HG03565 (cell line): ENCODE measurements at regions not wholly inside any gene's neighbourhood (a gene's known extent, or its start where the extent isn't known, plus 50 kb on each side); places are given as distances from the start of the nearest gene placed in this dataset.
"Not testable (repeated sequence)": the region's sequence is repeated elsewhere in the genome, so short reads cannot be mapped to it uniquely, and the experiment has no call there.

Experiments used
- ATAC-seq: cut with Tn5 transposase; IDR thresholded peaks from one replicate; pipeline ENCODE4 v1.9.1; 2021; ENCODE audit warnings: mild to moderate bottlenecking, moderate library complexity; ENCODE audit not compliant: unreplicated experiment

GRCh38 chr3:177249203-177249602, 51.9 kb upstream of the TBL1XR1 start:
- ATAC-seq, result no peak

DNA sequence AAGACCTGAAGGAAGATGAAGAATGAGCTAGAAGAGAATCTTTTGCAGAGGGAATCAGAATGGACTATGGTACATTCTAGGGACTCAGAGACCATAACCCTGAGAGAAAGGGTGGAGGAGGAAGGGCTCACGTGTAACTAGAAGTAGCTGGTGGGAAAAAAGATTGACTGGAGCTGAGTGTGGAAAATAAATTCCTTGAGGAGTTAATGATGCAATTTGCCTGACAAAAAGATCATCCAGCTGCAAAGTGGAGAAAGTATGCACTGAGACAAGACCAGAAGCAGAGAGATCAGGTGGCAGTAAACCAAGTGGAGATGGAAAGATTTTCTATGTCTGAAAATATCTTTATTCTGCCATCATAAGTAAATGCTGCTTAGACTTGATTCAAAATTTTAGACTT, 52.9 kb upstream of the TBL1XR1 start:
- ATAC-seq, result no peak

DNA sequence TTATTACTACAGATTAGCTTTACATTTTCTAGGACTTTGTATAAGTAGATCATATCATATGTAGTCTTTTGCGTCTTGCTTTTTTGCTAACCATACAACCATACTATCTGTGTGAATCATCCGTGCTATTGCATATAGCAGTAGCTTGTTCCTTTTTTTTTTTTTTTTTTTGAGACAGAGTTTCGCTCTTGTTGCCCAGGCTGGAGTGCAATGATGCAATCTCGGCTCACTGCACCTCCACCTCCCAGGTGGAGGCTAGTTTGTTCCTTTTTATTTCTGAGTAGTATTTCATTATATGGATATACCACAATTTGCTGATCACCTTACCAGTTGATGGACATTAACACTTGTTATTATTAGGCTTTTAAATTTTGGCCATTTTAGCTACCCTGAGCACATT, 54.5 kb upstream of the TBL1XR1 start:
- no peak for ATAC-seq

- ATAC-seq, result no peak
Observed at GRCh38 chr3:177257006-177257405, 59.7 kb upstream of the TBL1XR1 start.

GRCh38 chr3:177257625-177258024, 60.3 kb upstream of the TBL1XR1 start:
- ATAC-seq, result no peak

GRCh38 chr3:177262396-177262795, 65.1 kb upstream of the TBL1XR1 start:
- ATAC-seq, result no peak

DNA sequence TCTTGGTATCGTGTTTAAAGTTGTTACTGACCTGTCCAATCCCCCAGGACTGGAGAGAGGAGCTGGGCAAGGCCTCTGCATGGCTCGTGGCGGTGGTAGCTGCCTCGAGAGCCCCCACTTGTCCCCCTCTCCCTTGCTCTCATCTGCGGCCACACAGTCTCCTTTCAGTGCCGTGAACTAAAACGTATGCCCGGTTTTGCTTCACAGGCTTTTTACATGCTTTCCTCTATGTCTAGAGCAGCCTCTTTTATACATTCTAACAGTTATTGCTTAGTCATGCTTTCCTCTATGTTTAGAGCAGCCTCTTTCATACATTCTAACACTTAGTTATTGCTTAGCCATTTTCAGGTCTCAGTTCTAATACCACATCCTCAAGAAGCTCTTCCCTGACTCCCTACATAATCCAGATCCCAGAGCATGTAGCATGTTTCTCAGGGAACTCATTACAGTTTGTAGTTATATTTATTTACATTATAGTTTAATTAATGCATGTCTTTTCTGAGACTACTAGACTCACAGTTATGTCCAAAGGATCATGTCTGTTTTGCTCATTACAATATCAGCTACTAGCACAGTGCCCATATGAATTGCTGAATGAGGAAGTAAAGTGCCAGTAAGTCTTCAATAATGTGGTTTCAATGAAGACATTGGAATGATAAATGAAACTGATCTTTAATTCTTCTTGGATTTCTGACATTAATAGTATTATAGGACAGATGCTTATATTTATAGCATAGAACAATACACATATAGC, 66.5 kb upstream of the TBL1XR1 start:
- no peak for ATAC-seq

DNA sequence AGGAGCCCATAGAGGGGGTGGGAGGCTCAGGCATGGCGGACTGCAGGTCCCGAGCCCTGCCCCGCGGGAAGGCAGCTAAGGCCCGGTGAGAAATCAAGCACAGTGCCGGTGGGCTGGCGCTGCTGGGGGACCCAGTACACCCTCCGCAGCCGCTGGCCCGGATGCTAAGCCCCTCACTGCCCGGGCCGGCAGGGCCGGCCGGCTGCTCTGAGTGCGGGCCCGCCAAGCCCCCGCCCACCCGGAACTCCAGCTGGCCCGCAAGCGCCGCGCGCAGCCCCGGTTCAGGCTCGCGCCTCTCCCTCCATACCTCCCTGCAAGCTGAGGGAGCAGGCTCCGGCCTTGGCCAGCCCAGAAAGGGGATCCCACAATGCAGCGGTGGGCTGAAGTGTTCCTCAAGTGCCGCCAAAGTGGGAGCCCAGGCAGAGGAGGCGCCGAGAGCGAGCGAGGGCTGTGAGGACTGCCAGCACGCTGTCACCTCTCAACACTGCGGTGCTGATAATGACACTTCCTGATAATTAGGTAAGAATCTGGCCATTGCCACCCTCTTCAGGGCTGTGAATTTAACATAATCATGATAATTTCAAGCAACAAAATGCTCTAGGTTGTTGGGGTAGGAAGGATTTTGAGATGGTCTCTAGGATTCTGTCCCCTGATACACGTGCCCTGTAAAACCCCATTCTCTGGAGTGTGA, 74.7 kb upstream of the TBL1XR1 start:
- not testable (repeated sequence) for ATAC-seq

DNA sequence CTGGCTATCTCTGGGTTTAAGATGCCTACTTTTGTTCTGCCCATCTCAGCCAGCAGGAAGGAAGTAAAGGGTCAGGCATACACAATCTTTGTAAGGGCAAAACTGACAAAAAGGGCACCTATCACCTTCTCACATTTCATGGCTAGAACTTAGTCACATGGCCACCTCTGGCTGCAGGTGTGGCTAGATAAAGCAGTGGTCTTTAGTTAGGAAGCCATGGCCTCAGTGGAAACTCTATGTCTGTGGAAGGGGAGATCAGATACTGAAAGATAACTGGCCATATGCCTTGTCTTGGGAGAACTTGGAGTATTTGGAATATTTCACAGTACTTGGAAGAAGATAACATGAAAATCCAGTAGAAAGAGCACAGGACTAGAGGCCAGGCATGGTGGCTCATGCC, 80.7 kb upstream of the TBL1XR1 start:
- ATAC-seq, result no peak

GRCh38 chr3:177279118-177279815, 82.0 kb upstream of the TBL1XR1 start:
- ATAC-seq, result no peak

DNA sequence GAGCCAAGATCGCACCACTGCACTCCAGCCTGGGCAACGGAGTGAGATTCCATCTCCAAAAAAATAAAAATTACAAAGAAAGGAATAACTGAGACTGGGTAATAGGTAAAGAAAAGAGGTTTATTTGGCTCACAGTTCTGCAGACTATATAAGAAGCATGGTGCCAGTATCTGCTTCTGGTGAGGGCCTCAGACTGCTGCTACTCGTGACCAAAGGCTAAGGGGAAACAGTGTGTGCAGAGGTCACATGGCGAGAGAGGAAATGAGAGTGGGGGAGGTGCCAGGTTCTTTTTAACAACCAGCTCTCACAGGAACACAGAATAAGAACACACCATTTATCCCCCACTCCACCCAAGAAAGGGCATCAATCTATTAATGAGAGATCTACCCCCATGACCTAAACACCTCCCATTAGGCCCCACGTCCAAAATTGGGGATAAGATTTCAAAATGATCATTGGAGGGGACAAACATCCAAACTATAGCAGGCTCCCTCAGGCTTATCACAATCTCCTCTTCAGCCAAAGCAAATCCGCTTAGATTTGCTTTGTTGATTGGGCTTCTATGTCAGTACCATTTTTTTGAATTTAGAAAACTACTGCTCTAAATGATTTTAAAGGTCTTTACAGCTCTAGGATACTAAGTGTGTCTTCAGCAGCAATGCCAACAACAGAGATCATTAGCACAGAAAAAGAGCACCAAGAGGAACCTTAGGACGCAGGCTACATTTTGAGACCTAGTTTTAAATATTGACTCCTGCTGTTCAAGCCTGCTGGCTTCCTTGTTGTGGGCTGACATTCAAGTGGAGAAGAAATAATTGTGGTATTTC, 84.2 kb upstream of the TBL1XR1 start:
- ATAC-seq, result no peak

DNA sequence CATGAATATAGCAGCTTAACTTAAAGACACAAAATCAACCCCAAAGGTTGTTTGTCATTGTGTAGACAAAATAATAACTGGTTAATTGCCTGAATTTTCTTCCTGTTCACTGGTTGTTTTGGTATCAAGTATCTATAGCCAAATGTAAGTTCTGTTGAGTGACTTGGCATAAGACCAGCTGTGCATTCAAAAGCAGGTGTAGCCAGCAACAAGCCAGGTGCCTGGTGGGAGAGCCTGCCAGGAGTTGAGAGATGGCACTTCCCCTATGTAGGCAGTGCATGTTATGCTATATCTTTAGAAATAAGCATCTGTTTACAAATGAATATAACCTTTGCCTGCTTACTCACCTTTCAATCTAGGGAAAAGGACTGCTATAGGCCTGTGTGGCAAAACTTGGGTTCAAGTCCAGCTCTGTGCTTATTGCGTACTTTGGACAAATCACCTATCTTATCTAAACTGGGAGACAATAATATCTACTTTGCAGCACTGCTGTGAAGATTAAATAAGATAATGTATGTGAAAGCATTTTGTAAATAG, 84.9 kb upstream of the TBL1XR1 start:
- ATAC-seq, result no peak

- no peak for ATAC-seq
Observed at GRCh38 chr3:177283983-177284382, 86.7 kb upstream of the TBL1XR1 start.

- no peak for ATAC-seq
Observed at GRCh38 chr3:177284383-177284881, 87.2 kb upstream of the TBL1XR1 start.

- no peak for ATAC-seq
Observed at GRCh38 chr3:177286034-177286433, 88.8 kb upstream of the TBL1XR1 start.

DNA sequence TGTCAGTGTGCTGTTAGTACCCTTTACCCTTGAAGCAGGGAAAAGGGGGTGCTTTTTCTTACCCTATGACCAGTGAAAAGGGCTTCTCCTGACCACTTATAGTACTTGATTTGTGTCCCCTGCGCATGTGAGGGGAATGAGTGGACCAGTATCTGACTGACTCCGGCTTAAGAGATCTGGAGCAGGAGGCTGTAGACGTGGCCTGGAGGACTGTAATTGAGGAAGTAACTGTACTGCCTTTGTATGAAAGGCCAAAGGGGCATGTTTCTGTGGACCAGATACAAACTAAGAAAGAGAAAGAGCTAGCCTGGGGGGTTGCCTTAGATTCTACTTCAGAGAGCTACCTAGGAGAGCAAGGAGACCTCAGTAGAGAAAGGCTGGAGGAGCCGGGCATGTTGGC, 89.9 kb upstream of the TBL1XR1 start:
- ATAC-seq, result no peak

- no peak for ATAC-seq
Observed at GRCh38 chr3:177290633-177291032, 93.4 kb upstream of the TBL1XR1 start.

GRCh38 chr3:177294221-177294620, 96.9 kb upstream of the TBL1XR1 start:
- ATAC-seq, result no peak

GRCh38 chr3:177295116-177295515, 97.8 kb upstream of the TBL1XR1 start:
- no peak for ATAC-seq

DNA sequence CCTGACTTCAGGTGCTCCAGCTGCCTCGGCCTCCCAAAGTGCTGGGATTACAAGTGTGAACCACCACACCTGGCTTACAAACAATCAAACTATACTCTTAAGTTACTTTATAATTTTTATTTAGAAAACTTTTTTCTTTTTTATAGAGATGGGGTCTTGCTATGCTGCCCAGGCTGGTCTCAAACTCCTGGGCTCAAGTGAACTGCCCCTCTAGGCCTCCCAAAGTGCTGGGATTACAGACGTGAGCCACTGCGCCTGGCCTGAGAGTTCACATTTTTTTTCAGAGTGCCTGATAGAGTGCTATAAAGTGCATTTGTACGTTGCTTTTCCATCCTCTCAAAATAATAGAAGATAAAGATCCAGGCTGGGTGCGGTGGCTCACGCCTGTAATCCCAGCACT, 102.0 kb upstream of the TBL1XR1 start:
- no peak for ATAC-seq
